Tongue (tissue), 1 donor: ENCODE measurements at regions not wholly inside any gene's neighbourhood (a gene's known extent, or its start where the extent isn't known, plus 50 kb on each side); places are given as distances from the start of the nearest gene placed in this dataset.
A peak's percentile ranks its signal among the peaks of the same experiment; 100 is the strongest.

ENCODE experiments used
- DNase-seq: peaks from one replicate; pipeline ENCODE4 v3.0.0-alpha.2; 2015

GRCh38 chr12:19054035-19054434 lies 75.5 kb upstream of the PLEKHA5 start:
- DNase-seq: no peak

GRCh38 chr12:19055589-19055988 lies 73.9 kb upstream of the PLEKHA5 start:
- no peak for DNase-seq

- DNase-seq: no peak
Measured at GRCh38 chr12:19058235-19059021, 71.1 kb upstream of the PLEKHA5 start.

- DNase-seq: no peak
Measured at GRCh38 chr12:19064713-19065112, 64.8 kb upstream of the PLEKHA5 start.

- no peak for DNase-seq
Measured at GRCh38 chr12:19065223-19065622, 64.3 kb upstream of the PLEKHA5 start.

- DNase-seq: no peak
Measured at GRCh38 chr12:19065871-19066270, 63.7 kb upstream of the PLEKHA5 start.

GRCh38 chr12:19066475-19067001 lies 63.0 kb upstream of the PLEKHA5 start:
- DNase-seq: no peak

GRCh38 chr12:19068137-19068536 lies 61.4 kb upstream of the PLEKHA5 start:
- peak; percentile 10 for DNase-seq

GRCh38 chr12:19070341-19070740 lies 59.2 kb upstream of the PLEKHA5 start:
- no peak for DNase-seq

- DNase-seq: no peak
Measured at GRCh38 chr12:19074700-19075099, 54.8 kb upstream of the PLEKHA5 start.

- DNase-seq: no peak
Measured at GRCh38 chr12:19075711-19076340, 53.7 kb upstream of the PLEKHA5 start.
